HCT116 (cell line): ENCODE measurements at regions not wholly inside any gene's neighbourhood (a gene's known extent, or its start where the extent isn't known, plus 50 kb on each side); places are given as distances from the start of the nearest gene placed in this dataset.

Source experiments
- ATAC-seq: fragments of 200-7000 bp; cut with Tn5 transposase; 2 replicates; pipeline ENCODE4 v1.9.1; 2020; ENCODE audit warnings: mild to moderate bottlenecking, moderate library complexity
- BruUV-seq: library from RNA; stranded (reverse); fragments of 400-500 nt; replicated peaks from 2 replicates; lab custom pipeline; 2021; lab: Mats Ljungman, UMichigan
- CTCF ChIA-PET: fragments of 300-600 bp; sonication (Branson Sonifier 250); formaldehyde crosslinking; loops from one replicate; lab custom pipeline; 2021; ENCODE audit warnings: antibody characterized with exemption; lab: Charles Lee
- POLR2A ChIA-PET: fragments of 300-600, 350-600 bp; sonication (Branson Sonifier 250); formaldehyde crosslinking; loops from one replicate; lab custom pipeline; 2021; ENCODE audit warnings: antibody characterized with exemption; lab: Charles Lee
- RAD21 ChIA-PET, 2 experiments: fragments of 300-600 bp; sonication (Branson Sonifier 250); formaldehyde crosslinking; loops; one replicate each; lab custom pipeline; 2023; ENCODE audit warnings: low total read pairs in 2 of 2; ENCODE audit not compliant: uncharacterized antibody in 2 of 2, unreplicated experiment in 2 of 2, low non-redundant PET in 1 of 2; lab: Charles Lee
- DNase-seq: peaks from one replicate; pipeline ENCODE4 v3.0.0-alpha.2; 2010; ENCODE audit warnings: low read depth, low spot score
- H2AFZ ChIP-seq: fragments of 200-600 bp; shearing (Covaris generic), sonication (generic); 2 replicates; pipeline ENCODE4 v1.6.1; 2017; ENCODE audit warnings: low read depth, mixed run types, mixed read lengths, antibody characterized with exemption, low read length; ENCODE audit not compliant: poor library complexity, severe bottlenecking
- H3K27ac ChIP-seq: 2 replicates; pipeline ENCODE4 v1.5.1; 2012; ENCODE audit warnings: low read depth, low read length
- H3K27me3 ChIP-seq: fragments of 200-600 bp; sonication (generic); 2 replicates; pipeline ENCODE4 v1.6.1; 2016; ENCODE audit warnings: mixed run types, low read length, mixed read lengths; ENCODE audit not compliant: insufficient read depth
- H3K36me3 ChIP-seq, 2 experiments: fragments of 200-500 bp in 1 of 2; fragments of 200-600 bp in 1 of 2; sonication (Bioruptor generic) in 1 of 2; sonication (generic) in 1 of 2; 2 replicates each; pipeline versions ENCODE4 v1.5.1 to v1.6.1; 2014 to 2016; ENCODE audit warnings: low read length in 2 of 2, inconsistent platforms in 1 of 2, mixed read lengths in 1 of 2, mixed run types in 1 of 2; ENCODE audit not compliant: insufficient read depth in 2 of 2, control insufficient read depth in 1 of 2
- H3K4me1 ChIP-seq, 2 experiments: fragments of 200-600 bp in 1 of 2; sonication (generic) in 1 of 2; 2 replicates each; pipeline versions ENCODE4 v1.5.1 to v1.6.1; 2012 to 2017; ENCODE audit warnings: low read length in 2 of 2, inconsistent platforms in 1 of 2, mild to moderate bottlenecking in 1 of 2, mixed read lengths in 1 of 2, mixed run types in 1 of 2, moderate library complexity in 1 of 2; ENCODE audit not compliant: insufficient read depth in 2 of 2, control insufficient read depth in 1 of 2
- H3K4me2 ChIP-seq: fragments of 200-600 bp; sonication (generic); 2 replicates; pipeline ENCODE4 v1.6.1; 2017; ENCODE audit warnings: mixed run types, low read length, mixed read lengths
- H3K4me3 ChIP-seq, 2 experiments: fragments of 200-600 bp in 1 of 2; sonication (generic) in 1 of 2; replicated peaks in 1 of 2; 2 replicates each; pipeline ENCODE4 v1.5.1; 2011 to 2016; ENCODE audit warnings: low read length in 2 of 2, control low read depth in 1 of 2, low read depth in 1 of 2, mild to moderate bottlenecking in 1 of 2, mixed read lengths in 1 of 2, mixed run types in 1 of 2
- H3K79me2 ChIP-seq: fragments of 200-600 bp; sonication (generic); 2 replicates; pipeline ENCODE4 v1.6.1; 2017; ENCODE audit warnings: mild to moderate bottlenecking, mixed run types, low read length, moderate library complexity, mixed read lengths; ENCODE audit not compliant: insufficient read depth
- H3K9ac ChIP-seq: fragments of 200-600 bp; sonication (generic); 2 replicates; pipeline ENCODE4 v1.6.1; 2016; ENCODE audit warnings: low read length, mixed read lengths
- H3K9me2 ChIP-seq: fragments of 200-600 bp; sonication (generic), shearing (Covaris generic); 2 replicates; pipeline ENCODE4 v1.6.1; 2017; ENCODE audit warnings: mixed run types, mild to moderate bottlenecking, moderate library complexity; ENCODE audit not compliant: insufficient read depth
- H3K9me3 ChIP-seq, 2 experiments: fragments of 200-500 bp in 1 of 2; fragments of 200-600 bp in 1 of 2; sonication (Bioruptor generic) in 1 of 2; sonication (generic) in 1 of 2; 2 replicates each; pipeline ENCODE4 v1.6.1; 2014 to 2017; ENCODE audit warnings: low read length in 2 of 2, mixed read lengths in 2 of 2, inconsistent platforms in 1 of 2, low read depth in 1 of 2, mild to moderate bottlenecking in 1 of 2, mixed run types in 1 of 2, moderate library complexity in 1 of 2; ENCODE audit not compliant: control insufficient read depth in 1 of 2, insufficient read depth in 1 of 2
- H4K20me1 ChIP-seq: fragments of 200-600 bp; sonication (generic), shearing (Covaris generic); 2 replicates; pipeline ENCODE4 v1.6.1; 2017; ENCODE audit warnings: mixed run types, mild to moderate bottlenecking, moderate library complexity; ENCODE audit not compliant: insufficient read depth
- EZH2phosphoT487 ChIP-seq: fragments of 200-600 bp; IDR thresholded peaks from 2 replicates; pipeline ENCODE4 v1.6.1; 2018; ENCODE audit warnings: antibody characterized with exemption, borderline replicate concordance
- JUND ChIP-seq: IDR thresholded peaks from 2 replicates; pipeline ENCODE4 v1.6.1; 2012
- POLR2AphosphoS5 ChIP-seq: IDR thresholded peaks from 2 replicates; pipeline ENCODE4 v1.6.1; 2011; ENCODE audit warnings: mild to moderate bottlenecking, low read depth, low read length, moderate library complexity
- intact Hi-C: fragments of 100-400 bp; cut with micrococcal nuclease; formaldehyde crosslinking; loops from 2 replicates; pipeline ENCODE4 v1.10.0; 2022
- TF ChIP-seq, protein P1 (sequence below): IDR thresholded peaks from 2 replicates; pipeline ENCODE4 v1.6.1; 2012; ENCODE audit warnings: low read depth

DNA sequence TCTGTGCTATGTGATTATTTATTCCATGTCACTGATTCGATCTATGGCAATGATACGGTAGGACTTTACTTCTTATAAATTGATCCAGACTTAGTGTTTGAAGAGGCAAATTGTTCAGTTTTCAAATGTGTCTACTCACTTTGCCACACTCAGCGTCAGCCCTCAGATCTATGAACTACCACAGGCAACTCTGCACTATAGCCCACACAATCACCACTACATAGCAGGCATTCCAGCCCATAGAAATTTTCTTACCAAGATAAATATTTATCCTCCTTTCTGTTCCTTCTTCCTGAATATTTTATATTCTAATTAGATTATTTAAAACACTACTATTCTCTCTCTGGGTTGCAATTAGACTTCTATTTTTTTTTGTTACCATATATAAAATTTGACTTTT is 776.1 kb downstream of the BRINP3 start:
- intact Hi-C loops, result no loop called here
- no peak overlapping the region for H2AFZ ChIP-seq
- no peaks in the 10 kb centered on the region for H3K36me3 ChIP-seq
- H3K9ac ChIP-seq, result no peak overlapping the region
- no peaks in the 10 kb centered on the region for H3K4me1 ChIP-seq
- no peaks in the 10 kb centered on the region for H3K79me2 ChIP-seq
- H4K20me1 ChIP-seq, result no peaks in the 10 kb centered on the region
- H3K4me3 ChIP-seq, result no peak overlapping the region
- TF ChIP-seq, protein P1, sequence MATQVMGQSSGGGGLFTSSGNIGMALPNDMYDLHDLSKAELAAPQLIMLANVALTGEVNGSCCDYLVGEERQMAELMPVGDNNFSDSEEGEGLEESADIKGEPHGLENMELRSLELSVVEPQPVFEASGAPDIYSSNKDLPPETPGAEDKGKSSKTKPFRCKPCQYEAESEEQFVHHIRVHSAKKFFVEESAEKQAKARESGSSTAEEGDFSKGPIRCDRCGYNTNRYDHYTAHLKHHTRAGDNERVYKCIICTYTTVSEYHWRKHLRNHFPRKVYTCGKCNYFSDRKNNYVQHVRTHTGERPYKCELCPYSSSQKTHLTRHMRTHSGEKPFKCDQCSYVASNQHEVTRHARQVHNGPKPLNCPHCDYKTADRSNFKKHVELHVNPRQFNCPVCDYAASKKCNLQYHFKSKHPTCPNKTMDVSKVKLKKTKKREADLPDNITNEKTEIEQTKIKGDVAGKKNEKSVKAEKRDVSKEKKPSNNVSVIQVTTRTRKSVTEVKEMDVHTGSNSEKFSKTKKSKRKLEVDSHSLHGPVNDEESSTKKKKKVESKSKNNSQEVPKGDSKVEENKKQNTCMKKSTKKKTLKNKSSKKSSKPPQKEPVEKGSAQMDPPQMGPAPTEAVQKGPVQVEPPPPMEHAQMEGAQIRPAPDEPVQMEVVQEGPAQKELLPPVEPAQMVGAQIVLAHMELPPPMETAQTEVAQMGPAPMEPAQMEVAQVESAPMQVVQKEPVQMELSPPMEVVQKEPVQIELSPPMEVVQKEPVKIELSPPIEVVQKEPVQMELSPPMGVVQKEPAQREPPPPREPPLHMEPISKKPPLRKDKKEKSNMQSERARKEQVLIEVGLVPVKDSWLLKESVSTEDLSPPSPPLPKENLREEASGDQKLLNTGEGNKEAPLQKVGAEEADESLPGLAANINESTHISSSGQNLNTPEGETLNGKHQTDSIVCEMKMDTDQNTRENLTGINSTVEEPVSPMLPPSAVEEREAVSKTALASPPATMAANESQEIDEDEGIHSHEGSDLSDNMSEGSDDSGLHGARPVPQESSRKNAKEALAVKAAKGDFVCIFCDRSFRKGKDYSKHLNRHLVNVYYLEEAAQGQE, result no peak
- no peak for TF ChIP-seq JUND
- no peak for TF ChIP-seq EZH2phosphoT487
- ATAC-seq (no peak), DNase-seq (no peak)
- ChIA-PET RAD21 (no interaction called here), CTCF (no interaction called here), POLR2A (no interaction called here)
- H3K9me2 ChIP-seq, result no peaks in the 10 kb centered on the region
- H3K27ac ChIP-seq, result no peak overlapping the region
- BruUV-seq, result no TSS peak
- H3K27me3 ChIP-seq, result no peaks in the 10 kb centered on the region
- no peaks in the 10 kb centered on the region for H3K9me3 ChIP-seq
- H3K4me2 ChIP-seq, result no peak overlapping the region

DNA sequence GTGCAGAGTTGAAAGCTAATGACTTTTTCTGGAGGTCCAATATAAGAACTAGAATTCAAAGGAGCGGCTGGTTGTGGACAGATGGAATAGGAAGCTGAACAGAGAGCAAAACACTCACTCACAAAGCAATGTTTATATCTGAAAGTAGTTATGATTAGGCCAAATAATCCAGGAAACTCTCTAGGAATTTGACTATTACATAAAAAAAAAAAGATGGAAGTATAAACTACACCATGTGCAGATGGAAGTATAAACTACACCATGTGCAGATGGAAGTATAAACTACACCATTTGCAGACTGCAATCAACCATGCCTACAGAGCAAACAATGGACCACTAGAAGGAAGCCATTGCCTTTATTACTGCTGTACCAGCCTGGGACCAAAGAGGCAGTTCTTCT is 771.1 kb downstream of the BRINP3 start:
- no peaks in the 10 kb centered on the region for H3K9me3 ChIP-seq
- no peak for ATAC-seq

More for the DNA sequence above, 771.1 kb downstream of the BRINP3 start:
- Histone ChIP-seq H3K9ac (no peak overlapping the region), H3K4me2 (no peak overlapping the region), H4K20me1 (no peaks in the 10 kb centered on the region), H3K36me3 (no peaks in the 10 kb centered on the region), H3K4me3 (no peak overlapping the region), H3K27ac (no peak overlapping the region), H3K79me2 (no peaks in the 10 kb centered on the region), H3K4me1 (no peaks in the 10 kb centered on the region), H2AFZ (no peak overlapping the region), H3K27me3 (no peaks in the 10 kb centered on the region), H3K9me2 (no peaks in the 10 kb centered on the region)
- ChIA-PET CTCF (no interaction called here), POLR2A (no interaction called here), RAD21 (no interaction called here)
- no TSS peak for BruUV-seq
- intact Hi-C loops, result no loop called here
- TF ChIP-seq POLR2AphosphoS5, result no peak
- no peak for DNase-seq
